Endothelial cell of umbilical vein (primary cell): ENCODE measurements at regions not wholly inside any gene's neighbourhood (a gene's known extent, or its start where the extent isn't known, plus 50 kb on each side); places are given as distances from the start of the nearest gene placed in this dataset.

Source experiments
- BruUV-seq: library from RNA; stranded (reverse); fragments of 400-500 nt; replicated peaks from 2 replicates; lab custom pipeline; 2021; lab: Mats Ljungman, UMichigan
- CTCF ChIA-PET: fragments of 300-600, 350-600 bp; sonication (Branson Sonifier 250); formaldehyde crosslinking; loops from one replicate; lab custom pipeline; 2021; ENCODE audit warnings: antibody characterized with exemption, inconsistent platforms; lab: Charles Lee
- POLR2A ChIA-PET: fragments of 300-600, 350-600 bp; sonication (Branson Sonifier 250); formaldehyde crosslinking; loops from one replicate; lab custom pipeline; 2021; ENCODE audit warnings: antibody characterized with exemption, inconsistent platforms; lab: Charles Lee
- DNase-seq: peaks from one replicate; pipeline ENCODE4 v3.0.0-alpha.2; 2011; ENCODE audit warnings: low read depth, low spot score
- FAIRE-seq: peaks from 2 replicates; lab custom pipeline; 2011; peaks lifted over from hg19 to GRCh38; lab: Jason Lieb, UNC
- H2AFZ ChIP-seq: 2 replicates; pipeline ENCODE4 v1.6.0; 2012; ENCODE audit warnings: low read depth, low read length, control low read depth, inconsistent platforms
- H3K27ac ChIP-seq: 2 replicates; pipeline ENCODE4 v1.5.1; 2011; ENCODE audit warnings: low read depth, mild to moderate bottlenecking, control low read depth, low read length, moderate library complexity; ENCODE audit not compliant: insufficient read depth
- H3K27me3 ChIP-seq, 2 experiments: 2 replicates each; pipeline versions ENCODE4 v1.6.0 to v1.6.1; 2011; ENCODE audit warnings: low read length in 2 of 2, mixed read lengths in 1 of 2; ENCODE audit not compliant: control insufficient read depth in 2 of 2, insufficient read depth in 2 of 2
- H3K36me3 ChIP-seq, 2 experiments: 2 replicates in 1 of 2; 3 replicates in 1 of 2; pipeline ENCODE4 v1.5.1; 2011; ENCODE audit warnings: low read length in 2 of 2, mild to moderate bottlenecking in 1 of 2, moderate library complexity in 1 of 2; ENCODE audit not compliant: control insufficient read depth in 2 of 2, insufficient read depth in 2 of 2; ENCODE audit errors: extremely low read depth in 1 of 2
- H3K4me1 ChIP-seq: 3 replicates; pipeline ENCODE4 v1.5.1; 2011; ENCODE audit warnings: mild to moderate bottlenecking, low read length; ENCODE audit not compliant: control insufficient read depth, insufficient read depth; ENCODE audit errors: extremely low read depth
- H3K4me2 ChIP-seq: 2 replicates; pipeline ENCODE4 v1.6.1; 2011; ENCODE audit warnings: low read length, control low read depth, mixed read lengths; ENCODE audit not compliant: insufficient read depth
- H3K4me3 ChIP-seq, 3 experiments: fragments of 200-600 bp in 1 of 3; sonication (generic), shearing (Covaris generic) in 1 of 3; replicated peaks in 1 of 3; 2 replicates each; pipeline ENCODE4 v1.5.1; 2011 to 2016; ENCODE audit warnings: control low read depth in 3 of 3, low read length in 3 of 3, mild to moderate bottlenecking in 2 of 3, inconsistent platforms in 1 of 3, low read depth in 1 of 3, moderate library complexity in 1 of 3; ENCODE audit not compliant: insufficient read depth in 1 of 3
- H3K79me2 ChIP-seq: 2 replicates; pipeline ENCODE4 v1.6.0; 2012; ENCODE audit warnings: low read length, inconsistent platforms; ENCODE audit not compliant: control insufficient read depth, insufficient read depth
- H3K9ac ChIP-seq: replicated peaks from 2 replicates; pipeline ENCODE3; 2011; ENCODE audit warnings: low read length, control low read depth; ENCODE audit not compliant: insufficient read depth; ENCODE audit errors: extremely low read depth
- H3K9me1 ChIP-seq: replicated peaks from 3 replicates; pipeline ENCODE4 v1.6.0; 2011; ENCODE audit warnings: mild to moderate bottlenecking, low read length; ENCODE audit not compliant: control insufficient read depth, insufficient read depth; ENCODE audit errors: extremely low read depth
- H3K9me3 ChIP-seq: replicated peaks from 2 replicates; pipeline ENCODE4 v1.5.1; 2012; ENCODE audit warnings: low read length, inconsistent platforms; ENCODE audit not compliant: control insufficient read depth, insufficient read depth
- H4K20me1 ChIP-seq: replicated peaks from 2 replicates; pipeline ENCODE3; 2011; ENCODE audit warnings: mild to moderate bottlenecking, low read length; ENCODE audit not compliant: control insufficient read depth, insufficient read depth; ENCODE audit errors: extremely low read depth
- CTCF ChIP-seq, 2 donors: IDR thresholded peaks; 1 replicate in 1 of 2; 2 replicates in 1 of 2; pipeline ENCODE4 v1.5.1; 2011; ENCODE audit warnings: low read length in 2 of 2, mild to moderate bottlenecking in 2 of 2, moderate library complexity in 2 of 2, control low read depth in 1 of 2, inconsistent platforms in 1 of 2, low read depth in 1 of 2; ENCODE audit not compliant: insufficient read depth in 1 of 2; ENCODE audit errors: extremely low read depth in 1 of 2
- EZH2 ChIP-seq: IDR thresholded peaks from 2 replicates; pipeline ENCODE4 v1.6.1; 2012; ENCODE audit warnings: borderline replicate concordance, low read depth, mild to moderate bottlenecking, moderate library complexity, low read length, inconsistent platforms; ENCODE audit not compliant: severe bottlenecking
- FOS ChIP-seq: IDR thresholded peaks from 2 replicates; pipeline ENCODE4 v1.6.1; 2011; ENCODE audit warnings: mild to moderate bottlenecking, low read length, moderate library complexity, borderline replicate concordance; ENCODE audit not compliant: insufficient read depth
- GATA2 ChIP-seq: IDR thresholded peaks from 2 replicates; pipeline ENCODE4 v1.7.0; 2011; ENCODE audit warnings: low read depth, mild to moderate bottlenecking, moderate library complexity, mixed read lengths, low read length; ENCODE audit not compliant: insufficient read length, insufficient read depth
- JUN ChIP-seq: IDR thresholded peaks from 2 replicates; pipeline ENCODE4 v1.6.1; 2011; ENCODE audit warnings: borderline replicate concordance, low read depth; ENCODE audit not compliant: insufficient read length, insufficient read depth
- MAX ChIP-seq: IDR thresholded peaks from 2 replicates; pipeline ENCODE4 v1.6.1; 2011; ENCODE audit not compliant: insufficient read depth, insufficient read length
- MYC ChIP-seq: IDR thresholded peaks from one replicate; pipeline ENCODE4 v1.6.1; 2011; ENCODE audit warnings: mild to moderate bottlenecking, low read depth, low read length
- POLR2A ChIP-seq: IDR thresholded peaks from 2 replicates; pipeline ENCODE4 v1.6.1; 2012; ENCODE audit warnings: low read depth, mild to moderate bottlenecking, control low read depth, low read length
- POLR2AphosphoS5 ChIP-seq: IDR thresholded peaks from 2 replicates; pipeline ENCODE4 v1.6.1; 2012; ENCODE audit warnings: low read depth, mild to moderate bottlenecking, control low read depth, low read length, moderate library complexity; ENCODE audit not compliant: insufficient read depth
- dilution Hi-C: fragments of 300-500 bp; cut with MboI; formaldehyde crosslinking; loops from one replicate; pipeline ENCODE4 v1.15.0; 2019; ENCODE audit warnings: low sequenced_read_pairs; ENCODE audit not compliant: extremely low pct_ligation_motif_present
- intact Hi-C: fragments of 100-400 bp; cut with micrococcal nuclease; formaldehyde crosslinking; loops from one replicate; pipeline ENCODE4 v1.10.0; 2022

GRCh38 chr6:120355822-120356221 is 978.5 kb downstream of the TBC1D32 start:
- no peaks in the 10 kb centered on the region for H3K79me2 ChIP-seq
- CTCF ChIA-PET = no interaction called here
- no peak overlapping the region for H3K4me3 ChIP-seq
- no peaks in the 10 kb centered on the region for H3K27me3 ChIP-seq
- H3K9me3 ChIP-seq = no peaks in the 10 kb centered on the region
- TF ChIP-seq CTCF (IDR thresholded peaks at IDR 0.05; ENCODE audit: extremely low read depth in 1 of 2, insufficient read depth in 1 of 2, low read depth in 1 of 2, low read length in 2 of 2) (no peak), MAX (no peak), MYC (no peak), POLR2A (no peak), GATA2 (no peak), EZH2 (no peak), JUN (no peak), FOS (no peak), POLR2AphosphoS5 (no peak)
- intact Hi-C loops = no loop called here
- H3K4me1 ChIP-seq = no peaks in the 10 kb centered on the region
- DNase-seq (no peak), FAIRE-seq (no peak)
- H3K4me2 ChIP-seq = no peak overlapping the region
- no peaks in the 10 kb centered on the region for H3K9me1 ChIP-seq
- no TSS peak for BruUV-seq
- no peak overlapping the region for H2AFZ ChIP-seq
- no peaks in the 10 kb centered on the region for H3K36me3 ChIP-seq
- no peak overlapping the region for H3K9ac ChIP-seq
- H3K27ac ChIP-seq = no peak overlapping the region
- dilution Hi-C loops = no loop called here
- POLR2A ChIA-PET = no interaction called here
- no peaks in the 10 kb centered on the region for H4K20me1 ChIP-seq
